Right lung (tissue), 2 donors: ENCODE measurements at regions not wholly inside any gene's neighbourhood (a gene's known extent, or its start where the extent isn't known, plus 50 kb on each side); places are given as distances from the start of the nearest gene placed in this dataset.
"Not testable (repeated sequence)": the region's sequence is repeated elsewhere in the genome, so short reads cannot be mapped to it uniquely, and the experiment has no call there.

ENCODE experiments used
- DNase-seq, 2 donors: peaks; one replicate each; pipeline ENCODE4 v3.0.0-alpha.2; 2013

- DNase-seq: no peak
These were observed 68.5 kb downstream of the CDC14C start for GRCh38 chr7:48992816-48993215.

- no peak for DNase-seq
These were observed 77.3 kb downstream of the CDC14C start for GRCh38 chr7:49001610-49002033.

GRCh38 chr7:49010717-49011116, 86.4 kb downstream of the CDC14C start:
- DNase-seq: no peak

- DNase-seq: no peak
These were observed 90.5 kb downstream of the CDC14C start for GRCh38 chr7:49014870-49015269.

- DNase-seq: no peak
These were observed 95.8 kb downstream of the CDC14C start for GRCh38 chr7:49020145-49020544.

GRCh38 chr7:49022448-49022847, 98.1 kb downstream of the CDC14C start:
- no peak for DNase-seq

- DNase-seq: no peak
These were observed 99.3 kb downstream of the CDC14C start for GRCh38 chr7:49023345-49024328.

GRCh38 chr7:49030221-49030620, 105.9 kb downstream of the CDC14C start:
- DNase-seq: no peak

- DNase-seq: not testable (repeated sequence)
These were observed 108.8 kb downstream of the CDC14C start for GRCh38 chr7:49033140-49033539.

- no peak for DNase-seq
These were observed 113.2 kb downstream of the CDC14C start for GRCh38 chr7:49037346-49038210.

- DNase-seq: no peak
These were observed 114.5 kb downstream of the CDC14C start for GRCh38 chr7:49038821-49039358.

- no peak for DNase-seq
These were observed 136.4 kb downstream of the CDC14C start for GRCh38 chr7:49060743-49061142.

GRCh38 chr7:49074538-49074937, 150.2 kb downstream of the CDC14C start:
- DNase-seq: no peak

GRCh38 chr7:49080896-49081475, 156.6 kb downstream of the CDC14C start:
- no peak for DNase-seq

GRCh38 chr7:49088017-49088416, 163.7 kb downstream of the CDC14C start:
- DNase-seq: no peak

- no peak for DNase-seq
These were observed 165.4 kb downstream of the CDC14C start for GRCh38 chr7:49089717-49090116.

- DNase-seq: no peak
These were observed 166.7 kb downstream of the CDC14C start for GRCh38 chr7:49091089-49091488.

- no peak for DNase-seq
These were observed 167.2 kb downstream of the CDC14C start for GRCh38 chr7:49091519-49091918.

GRCh38 chr7:49093218-49093617, 168.9 kb downstream of the CDC14C start:
- DNase-seq: no peak

- no peak for DNase-seq
These were observed 170.5 kb downstream of the CDC14C start for GRCh38 chr7:49094866-49095265.

- no peak for DNase-seq
These were observed 175.4 kb downstream of the CDC14C start for GRCh38 chr7:49099587-49100326.
